GM21526 (cell line): ENCODE measurements at regions not wholly inside any gene's neighbourhood (a gene's known extent, or its start where the extent isn't known, plus 50 kb on each side); places are given as distances from the start of the nearest gene placed in this dataset.
"Not testable (repeated sequence)": the region's sequence is repeated elsewhere in the genome, so short reads cannot be mapped to it uniquely, and the experiment has no call there.

Experiments
- ATAC-seq: cut with Tn5 transposase; IDR thresholded peaks from one replicate; pipeline ENCODE4 v1.9.1; 2021; ENCODE audit warnings: moderate library complexity; ENCODE audit not compliant: unreplicated experiment, low FRiP score

DNA sequence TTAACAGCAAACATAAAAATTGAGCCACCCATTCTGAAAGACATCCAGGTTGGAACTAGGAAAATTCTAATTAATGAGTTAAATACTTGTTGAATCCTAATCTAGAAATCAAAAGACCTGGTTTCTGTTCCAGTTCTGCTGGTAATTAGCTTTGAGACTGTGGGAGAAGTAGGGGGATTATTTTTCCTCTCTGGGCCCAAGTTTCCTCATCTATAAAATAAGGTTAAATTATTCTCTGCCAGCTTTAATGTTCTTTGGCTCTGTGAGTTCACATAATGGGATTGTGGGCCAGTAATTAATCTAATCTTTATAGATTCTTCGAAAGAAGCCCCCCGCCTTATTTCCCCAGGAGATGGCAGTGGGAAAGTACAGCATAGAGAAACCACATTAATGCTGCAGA is 104.6 kb downstream of the ENC1 start:
- ATAC-seq, result no peak

- no peak for ATAC-seq
These were observed 106.0 kb downstream of the ENC1 start for GRCh38 chr5:74534397-74535129.

DNA sequence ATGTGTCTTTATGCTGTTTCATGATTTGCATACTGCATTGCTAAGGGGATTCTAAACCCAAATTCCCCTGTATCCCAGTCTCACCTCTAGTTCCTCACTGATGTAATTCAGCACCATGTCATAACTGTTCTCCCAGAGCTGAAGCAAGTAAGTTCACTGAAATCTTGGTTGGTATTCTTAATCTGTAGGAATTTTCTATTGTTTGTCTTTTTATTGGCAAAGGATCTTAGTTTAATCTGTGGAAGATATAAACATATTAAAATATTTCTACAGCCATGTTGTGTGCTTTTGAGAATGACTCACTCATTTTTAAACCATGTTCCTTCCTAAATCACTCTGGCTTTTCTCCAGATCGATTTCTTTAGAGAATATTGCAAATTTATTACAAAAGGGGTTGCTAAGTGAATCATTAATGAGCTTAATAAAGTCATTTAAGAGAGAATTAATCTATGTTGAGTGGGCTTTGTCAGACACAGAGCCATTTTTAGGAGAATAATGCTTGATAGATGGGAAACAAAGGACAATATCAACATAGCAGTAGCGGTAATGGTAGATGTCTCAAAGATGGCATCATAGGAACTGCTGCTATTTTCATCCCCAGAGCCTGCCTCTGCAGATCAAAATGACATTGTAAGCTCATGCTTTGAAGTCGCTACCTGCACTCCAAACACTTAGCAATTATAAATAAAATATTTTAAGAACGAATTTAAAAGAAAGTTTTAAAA is 110.0 kb downstream of the ENC1 start:
- ATAC-seq, result no peak

DNA sequence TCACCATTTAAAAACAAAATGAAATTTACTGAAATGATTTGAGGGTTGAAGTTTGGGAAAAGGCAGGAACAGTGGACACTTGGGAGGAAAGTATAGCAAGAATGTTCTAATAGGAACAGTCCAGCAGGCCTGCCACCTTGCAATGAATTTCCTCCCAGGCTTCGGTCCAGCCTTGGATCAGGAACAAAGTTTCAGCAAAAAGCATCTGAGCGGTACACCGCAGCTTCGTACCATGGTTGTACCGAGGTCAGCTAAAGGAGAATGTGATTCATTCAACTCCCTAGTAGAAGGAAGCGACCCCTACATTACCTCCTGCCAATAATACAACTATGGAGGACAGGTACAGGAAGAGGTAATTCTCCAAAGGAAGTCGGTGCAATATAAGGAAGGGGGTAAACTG is 111.4 kb downstream of the ENC1 start:
- ATAC-seq, result no peak

DNA sequence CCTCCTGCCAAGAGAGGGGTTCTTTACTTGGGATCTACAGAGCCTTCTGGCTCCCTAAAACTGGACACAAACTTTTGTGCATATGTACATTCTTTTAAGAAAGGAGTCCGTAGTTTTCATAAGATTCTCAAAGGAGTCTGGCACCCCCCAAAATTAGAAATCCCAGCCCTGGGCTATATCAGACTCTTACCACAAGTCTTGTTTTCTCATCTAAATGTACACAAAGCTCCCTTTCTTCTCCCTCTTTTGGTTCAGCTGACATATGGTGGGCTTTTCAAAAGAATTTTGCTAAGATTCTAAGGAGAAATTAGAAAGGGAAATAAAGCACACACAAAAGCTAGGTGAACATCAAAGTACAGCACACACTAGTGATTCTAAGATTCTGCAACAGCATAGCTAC is 114.4 kb downstream of the ENC1 start:
- no peak for ATAC-seq

DNA sequence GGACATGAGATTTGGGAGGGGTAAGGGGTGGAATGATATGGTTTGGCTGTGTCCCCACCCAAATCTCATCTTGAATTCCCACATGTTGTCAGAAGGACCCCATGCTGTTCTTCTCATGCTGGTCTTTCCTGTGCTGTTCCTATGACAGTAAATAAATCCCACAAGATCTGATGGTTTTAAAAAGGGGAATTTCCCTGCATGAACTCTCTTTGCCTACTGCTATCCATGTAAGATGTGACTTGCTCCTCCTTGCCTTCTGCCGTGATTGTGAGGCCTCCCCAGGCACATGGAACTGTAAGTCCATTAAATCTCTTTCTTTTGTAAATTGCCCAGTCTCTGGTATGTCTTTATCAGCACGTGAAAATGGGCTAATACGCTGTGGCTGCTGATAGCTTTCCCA is 115.8 kb downstream of the ENC1 start:
- not testable (repeated sequence) for ATAC-seq

DNA sequence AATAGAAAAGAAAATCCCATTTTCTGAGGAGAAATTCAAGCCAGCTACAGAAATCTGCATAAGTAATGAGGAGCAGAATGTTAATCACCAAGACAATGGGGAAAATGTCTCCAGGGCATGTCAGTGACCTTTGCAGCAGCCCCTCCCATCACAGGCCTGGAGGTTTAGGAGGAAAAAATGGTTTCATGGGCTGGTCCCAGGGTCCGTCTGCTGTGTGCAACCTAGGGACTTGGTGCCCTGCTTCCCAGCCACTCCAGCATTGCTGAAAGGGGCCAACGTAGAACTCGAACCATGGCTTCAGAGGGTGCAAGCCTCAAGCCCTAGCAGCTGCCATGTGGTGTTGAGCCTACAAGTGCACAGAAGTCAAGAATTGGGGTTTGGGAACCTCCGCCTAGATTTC is 116.8 kb downstream of the ENC1 start:
- not testable (repeated sequence) for ATAC-seq

GRCh38 chr5:74522838-74523237 is 117.7 kb downstream of the ENC1 start:
- ATAC-seq, result not testable (repeated sequence)

DNA sequence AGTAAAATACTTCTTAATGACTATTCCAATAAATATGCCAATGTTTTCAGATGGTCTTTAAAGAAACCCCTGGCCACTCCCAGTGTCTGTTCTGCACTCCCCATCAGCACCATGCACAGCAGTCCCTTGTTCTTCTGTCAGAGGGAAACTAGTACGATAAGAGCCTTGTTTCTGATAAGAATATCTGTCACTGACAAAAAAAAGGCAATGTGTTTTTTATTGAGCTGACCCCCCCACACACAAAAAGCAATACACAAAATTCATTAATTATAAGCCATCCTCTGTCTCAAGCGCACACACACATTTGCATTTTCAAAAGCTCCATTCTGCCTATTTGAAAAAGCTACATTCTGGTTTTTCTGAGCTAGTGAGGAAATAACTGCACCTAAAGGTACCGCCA is 119.1 kb downstream of the ENC1 start:
- ATAC-seq, result no peak

- ATAC-seq, result no peak
These were observed 120.8 kb downstream of the ENC1 start for GRCh38 chr5:74519679-74520078.

- ATAC-seq, result no peak
These were observed 121.4 kb downstream of the ENC1 start for GRCh38 chr5:74519161-74519571.

GRCh38 chr5:74517700-74518099 is 122.8 kb downstream of the ENC1 start:
- ATAC-seq, result no peak

GRCh38 chr5:74516211-74516636 is 124.3 kb downstream of the ENC1 start:
- ATAC-seq, result no peak

- ATAC-seq, result no peak
These were observed 125.5 kb downstream of the ENC1 start for GRCh38 chr5:74514888-74515551.

DNA sequence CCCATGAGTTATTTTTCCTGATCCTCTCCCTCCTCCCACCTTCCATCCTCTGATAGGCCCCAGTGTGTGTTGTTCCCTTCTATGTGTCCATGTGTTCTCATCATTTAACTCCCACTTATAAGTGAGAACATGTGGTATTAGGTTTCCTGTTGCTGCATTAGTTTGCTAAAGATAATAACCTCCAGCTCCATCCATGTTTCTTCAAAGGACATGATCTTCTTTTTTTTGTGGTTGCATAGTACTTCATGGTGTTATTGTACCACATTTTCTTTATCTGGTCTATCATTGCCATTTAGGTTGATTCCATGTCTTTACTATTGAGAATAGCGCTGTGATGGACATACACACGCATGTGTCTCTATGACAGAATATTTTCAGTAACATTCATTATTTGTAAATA is 128.8 kb downstream of the ENC1 start:
- not testable (repeated sequence) for ATAC-seq

DNA sequence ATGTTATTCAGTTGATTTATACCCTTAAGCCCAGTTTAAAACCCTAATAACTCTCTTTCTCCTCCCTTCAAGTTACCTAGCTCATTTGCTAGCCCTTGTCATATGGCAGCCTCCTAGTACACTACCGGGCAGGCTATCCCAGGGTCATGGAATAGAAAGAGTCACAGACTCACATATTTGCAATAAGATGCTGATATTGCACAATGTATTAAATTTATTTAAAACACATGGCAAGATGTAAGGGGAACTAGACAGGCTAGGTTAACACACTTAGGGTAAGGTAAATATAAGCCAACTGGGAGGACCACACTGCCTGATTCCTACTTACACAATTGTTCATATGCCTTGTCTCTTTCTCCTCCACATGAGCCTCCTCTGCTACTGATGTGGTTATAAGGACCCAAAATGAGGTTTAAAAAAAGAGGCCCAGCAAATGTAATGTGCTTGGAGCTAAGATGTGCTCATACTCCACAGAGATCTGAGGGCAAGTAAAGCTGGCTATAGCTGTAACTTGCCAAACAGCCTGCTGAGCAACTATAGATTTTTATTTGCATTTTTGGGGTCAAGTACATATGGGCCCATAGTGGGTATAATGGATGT is 130.0 kb downstream of the ENC1 start:
- no peak for ATAC-seq

DNA sequence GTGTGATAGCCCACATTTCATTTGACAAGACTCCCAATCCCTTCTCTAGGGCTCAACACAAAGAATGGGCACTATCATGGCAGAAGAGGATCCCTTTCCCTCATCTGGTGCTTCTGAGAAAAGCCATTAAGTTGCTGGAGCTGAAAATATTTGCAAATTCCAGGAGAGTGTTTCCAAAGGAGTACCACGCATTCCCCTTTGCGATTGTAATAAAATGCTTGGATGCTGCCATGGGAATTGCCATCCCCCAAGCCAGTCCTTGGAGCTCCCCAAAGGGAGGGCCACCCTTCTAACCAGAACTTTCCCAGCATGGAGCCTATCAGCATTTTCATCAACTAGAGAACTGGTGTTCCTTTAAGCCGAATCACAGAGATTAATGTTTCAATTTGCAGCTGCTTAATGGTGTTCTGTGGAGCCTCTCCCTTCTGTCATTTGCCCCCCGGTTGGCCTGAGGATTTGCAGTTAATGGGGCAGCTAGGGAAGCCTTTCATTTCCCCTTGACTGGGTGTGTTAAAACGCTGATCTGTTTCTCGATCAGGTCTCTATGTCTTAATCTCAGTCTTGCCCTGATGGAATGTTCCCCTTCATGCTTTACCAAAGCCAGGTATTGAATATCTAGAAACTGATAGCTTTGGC is 133.0 kb downstream of the ENC1 start:
- ATAC-seq, result no peak

DNA sequence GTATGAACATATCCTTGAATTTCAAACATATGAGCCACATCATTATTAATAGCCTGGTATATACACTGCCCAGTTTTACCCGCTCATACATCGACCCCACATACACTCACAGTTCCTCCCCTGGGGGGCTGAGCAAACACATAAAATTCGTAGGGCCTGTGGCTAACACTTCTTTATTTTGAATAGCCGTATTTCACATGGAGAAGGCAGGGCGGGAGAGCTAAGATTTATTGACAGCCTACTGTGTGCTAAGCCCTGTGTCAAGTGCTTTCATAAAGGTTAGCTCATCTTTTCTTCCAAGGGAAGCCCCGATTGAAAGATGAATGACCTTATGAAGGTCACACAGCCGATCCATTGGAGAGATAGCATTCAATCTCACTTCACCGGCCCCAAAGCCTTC is 134.4 kb downstream of the ENC1 start:
- no peak for ATAC-seq

GRCh38 chr5:74504463-74504862 is 136.1 kb downstream of the ENC1 start:
- no peak for ATAC-seq

DNA sequence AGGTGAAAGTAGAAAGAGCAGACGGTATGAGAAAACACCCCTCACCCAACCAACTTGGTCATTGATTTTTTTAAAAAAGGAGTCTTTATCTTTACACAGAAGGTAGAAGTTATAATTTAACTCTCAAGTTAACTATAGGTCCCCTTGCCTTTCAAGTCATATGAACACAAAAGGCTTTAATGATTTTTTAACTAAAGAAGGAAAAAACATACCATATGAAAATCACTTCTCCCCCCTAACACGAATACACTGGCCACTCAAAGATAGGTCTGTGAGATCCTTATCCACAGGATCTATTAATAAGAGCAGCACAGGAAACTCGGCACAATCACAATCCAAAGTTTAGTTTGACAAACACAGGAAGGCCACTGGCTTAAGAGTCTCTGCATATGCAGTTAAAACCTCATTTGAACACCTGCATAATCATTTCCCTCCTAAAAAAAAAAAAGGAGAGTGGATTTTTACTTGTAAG is 138.0 kb downstream of the ENC1 start:
- ATAC-seq, result no peak
